Astrocyte (in vitro differentiated cells and primary cell): ENCODE measurements at regions not wholly inside any gene's neighbourhood (a gene's known extent, or its start where the extent isn't known, plus 50 kb on each side); places are given as distances from the start of the nearest gene placed in this dataset.

Source experiments
- DNase-seq: peaks from one replicate; pipeline ENCODE4 v3.0.0-alpha.2; 2010; ENCODE audit warnings: low read depth
- FAIRE-seq: peaks from 2 replicates; lab custom pipeline; 2011; peaks lifted over from hg19 to GRCh38; lab: Jason Lieb, UNC
- H2AFZ ChIP-seq: 2 replicates; pipeline ENCODE4 v1.6.0; 2012; ENCODE audit warnings: low read depth, low read length, inconsistent platforms
- H3K27ac ChIP-seq: 2 replicates; pipeline ENCODE4 v1.5.1; 2011; ENCODE audit warnings: low read depth, low read length, inconsistent platforms
- H3K27me3 ChIP-seq: 2 replicates; pipeline ENCODE4 v1.6.0; 2011; ENCODE audit warnings: low read length, inconsistent platforms; ENCODE audit not compliant: insufficient read depth
- H3K36me3 ChIP-seq: 2 replicates; pipeline ENCODE4 v1.5.1; 2011; ENCODE audit warnings: low read length, inconsistent platforms; ENCODE audit not compliant: insufficient read depth
- H3K4me1 ChIP-seq: 2 replicates; pipeline ENCODE4 v1.5.1; 2011; ENCODE audit warnings: low read length, inconsistent platforms; ENCODE audit not compliant: insufficient read depth
- H3K4me2 ChIP-seq: 2 replicates; pipeline ENCODE4 v1.6.0; 2012; ENCODE audit warnings: low read length, inconsistent platforms
- H3K4me3 ChIP-seq: 2 replicates; pipeline ENCODE4 v1.5.1; 2011; ENCODE audit warnings: low read depth, mild to moderate bottlenecking, low read length, inconsistent platforms; ENCODE audit not compliant: insufficient read depth
- H3K79me2 ChIP-seq: 2 replicates; pipeline ENCODE4 v1.6.0; 2012; ENCODE audit warnings: mild to moderate bottlenecking, low read length, inconsistent platforms; ENCODE audit not compliant: insufficient read depth
- H3K9ac ChIP-seq: 2 replicates; pipeline ENCODE4 v1.6.0; 2012; ENCODE audit warnings: mild to moderate bottlenecking, low read length, inconsistent platforms
- H3K9me3 ChIP-seq: 2 replicates; pipeline ENCODE4 v1.5.1; 2012; ENCODE audit warnings: low read depth, mild to moderate bottlenecking, low read length, inconsistent platforms; ENCODE audit not compliant: insufficient read depth
- H4K20me1 ChIP-seq: 2 replicates; pipeline ENCODE4 v1.6.0; 2012; ENCODE audit warnings: low read length, inconsistent platforms; ENCODE audit not compliant: insufficient read depth
- H3K27ac Mint-ChIP-seq: one replicate; pipeline ENCODE4 v1.8.0; 2021; ENCODE audit warnings: mild to moderate bottlenecking, mixed read lengths; ENCODE audit not compliant: unreplicated experiment
- H3K27me3 Mint-ChIP-seq: one replicate; pipeline ENCODE4 v1.8.0; 2021; ENCODE audit warnings: low read depth, mixed read lengths; ENCODE audit not compliant: unreplicated experiment
- H3K36me3 Mint-ChIP-seq: one replicate; pipeline ENCODE4 v1.8.0; 2021; ENCODE audit warnings: low read depth, mixed read lengths; ENCODE audit not compliant: unreplicated experiment
- H3K4me1 Mint-ChIP-seq: one replicate; pipeline ENCODE4 v1.8.0; 2021; ENCODE audit warnings: low read depth, mixed read lengths; ENCODE audit not compliant: unreplicated experiment
- H3K4me3 Mint-ChIP-seq: one replicate; pipeline ENCODE4 v1.8.0; 2021; ENCODE audit warnings: mild to moderate bottlenecking, moderate library complexity, mixed read lengths; ENCODE audit not compliant: unreplicated experiment
- H3K9me3 Mint-ChIP-seq: one replicate; pipeline ENCODE4 v1.8.0; 2021; ENCODE audit warnings: mild to moderate bottlenecking, mixed read lengths; ENCODE audit not compliant: unreplicated experiment
- CTCF ChIP-seq: IDR thresholded peaks from 2 replicates; pipeline ENCODE4 v1.5.1; 2011; ENCODE audit warnings: low read depth, mild to moderate bottlenecking, inconsistent platforms, low read length, moderate library complexity; ENCODE audit not compliant: insufficient read depth
- EZH2 ChIP-seq: IDR thresholded peaks from 2 replicates; pipeline ENCODE4 v1.6.1; 2012; ENCODE audit warnings: mild to moderate bottlenecking, low read length, inconsistent platforms; ENCODE audit not compliant: insufficient read depth

GRCh38 chr17:79152110-79152509, 77.5 kb downstream of the ENGASE start:
- FAIRE-seq (no peak), DNase-seq (no peak)
- Histone ChIP-seq H3K36me3 (no peaks in the 10 kb centered on the region), H3K79me2 (no peaks in the 10 kb centered on the region), H3K27ac (no peak overlapping the region), H3K4me3 (no peak overlapping the region), H4K20me1 (no peaks in the 10 kb centered on the region), H3K4me1 (no peaks in the 10 kb centered on the region), H3K27me3 (no peaks in the 10 kb centered on the region), H3K9ac (no peak overlapping the region), H3K9me3 (no peaks in the 10 kb centered on the region), H3K4me2 (no peak overlapping the region), H2AFZ (no peak overlapping the region)
- Mint-ChIP-seq H3K4me3 (no peak overlapping the region), H3K27ac (no peak overlapping the region), H3K27me3 (peaks cover 32% of the 10 kb centered on the region), H3K9me3 (no peaks in the 10 kb centered on the region), H3K4me1 (no peaks in the 10 kb centered on the region), H3K36me3 (no peaks in the 10 kb centered on the region)
- TF ChIP-seq CTCF (no peak), EZH2 (no peak)

- Histone ChIP-seq H3K79me2 (no peaks in the 10 kb centered on the region), H3K27me3 (no peaks in the 10 kb centered on the region), H3K4me2 (no peak overlapping the region), H3K27ac (no peak overlapping the region), H3K9me3 (no peaks in the 10 kb centered on the region), H3K4me1 (no peaks in the 10 kb centered on the region), H3K36me3 (no peaks in the 10 kb centered on the region), H4K20me1 (no peaks in the 10 kb centered on the region), H3K4me3 (no peak overlapping the region), H3K9ac (no peak overlapping the region), H2AFZ (no peak overlapping the region)
- FAIRE-seq (no peak), DNase-seq (no peak)
- Mint-ChIP-seq H3K36me3 (no peaks in the 10 kb centered on the region), H3K4me3 (no peak overlapping the region), H3K27ac (no peak overlapping the region), H3K9me3 (no peaks in the 10 kb centered on the region), H3K4me1 (no peaks in the 10 kb centered on the region), H3K27me3 (peaks cover 33% of the 10 kb centered on the region)
- no peak for TF ChIP-seq CTCF
- TF ChIP-seq EZH2, result no peak
Observed at GRCh38 chr17:79150799-79151198, 76.2 kb downstream of the ENGASE start.

- Histone ChIP-seq H2AFZ (no peak overlapping the region), H3K27ac (no peak overlapping the region), H4K20me1 (no peaks in the 10 kb centered on the region), H3K9ac (no peak overlapping the region), H3K4me3 (no peak overlapping the region), H3K36me3 (no peaks in the 10 kb centered on the region), H3K27me3 (no peaks in the 10 kb centered on the region), H3K9me3 (no peaks in the 10 kb centered on the region), H3K4me2 (no peak overlapping the region), H3K79me2 (no peaks in the 10 kb centered on the region), H3K4me1 (no peaks in the 10 kb centered on the region)
- H3K9me3 Mint-ChIP-seq, result no peaks in the 10 kb centered on the region
- peaks cover 31% of the 10 kb centered on the region for H3K27me3 Mint-ChIP-seq
- DNase-seq (no peak), FAIRE-seq (no peak)
- no peaks in the 10 kb centered on the region for H3K36me3 Mint-ChIP-seq
- no peak overlapping the region for H3K27ac Mint-ChIP-seq
- H3K4me1 Mint-ChIP-seq, result no peaks in the 10 kb centered on the region
- no peak overlapping the region for H3K4me3 Mint-ChIP-seq
- no peak for TF ChIP-seq CTCF
- TF ChIP-seq EZH2, result no peak
Observed at GRCh38 chr17:79150035-79150733, 75.6 kb downstream of the ENGASE start.
